ENCODE measurements at regions not wholly inside any gene's neighbourhood (a gene's known extent, or its start where the extent isn't known, plus 50 kb on each side); places are given as distances from the start of the nearest gene placed in this dataset.
A peak's percentile ranks its signal among the peaks of the same experiment; 100 is the strongest.

GRCh38 chr7:26547156-26547555 lies 255.5 kb downstream of the SNX10 start:
- Histone ChIP-seq H3K4me2 (ENCODE audit: low read length) (no peak overlapping the region), H3K36me3 (ENCODE audit: control insufficient read depth in 1 of 2, insufficient read depth in 2 of 2, low read length in 2 of 2) (no peaks in the 10 kb centered on the region), H4K20me1 (ENCODE audit: insufficient read depth) (no peaks in the 10 kb centered on the region), H3K9ac (ENCODE audit: low read length) (no peak overlapping the region), H3K9me3 (ENCODE audit: control insufficient read depth in 1 of 2, insufficient read depth in 1 of 2, low read depth in 1 of 2, low read length in 2 of 2) (no peaks in the 10 kb centered on the region), H3K27me3 (ENCODE audit: insufficient read depth, low read length) (0 out of 2 replicates have a peak, but pooled peaks cover 3% of the 10 kb centered on the region), H2AFZ (ENCODE audit: low read depth, low read length, poor library complexity, severe bottlenecking) (no peak overlapping the region), H3K4me3 (replicated peaks in 1 of 2; ENCODE audit: low read depth in 1 of 2, low read length in 2 of 2) (no peak overlapping the region), H3K4me1 (ENCODE audit: control insufficient read depth in 1 of 2, insufficient read depth in 2 of 2, low read length in 2 of 2) (peaks cover 14 to 22% of the 10 kb centered on the region in 2 experiments), H3K9me2 (ENCODE audit: insufficient read depth) (no peaks in the 10 kb centered on the region), H3K79me2 (ENCODE audit: insufficient read depth, low read length) (no peaks in the 10 kb centered on the region), H3K27ac (ENCODE audit: low read depth, low read length) (no peak overlapping the region)
- ChIA-PET RAD21 (ENCODE audit: low non-redundant PET in 1 of 2, low total read pairs in 2 of 2, uncharacterized antibody in 2 of 2, unreplicated experiment in 2 of 2) (no interaction called here), POLR2A (no interaction called here), CTCF (no interaction called here)
- DNase-seq (ENCODE audit: low read depth, low spot score) (no peak), ATAC-seq (no peak)
- intact Hi-C loops (cut with micrococcal nuclease), result no loop called here
- BruUV-seq (replicated peaks), result no TSS peak
- no peak for TF ChIP-seq SP1 (IDR thresholded peaks at IDR 0.05; ENCODE audit: low read depth)
- TF ChIP-seq SRF (IDR thresholded peaks at IDR 0.05; ENCODE audit: low read depth), result no peak
- no peak for TF ChIP-seq SIN3A (IDR thresholded peaks at IDR 0.05; ENCODE audit: low read depth)
- no peak for TF ChIP-seq EZH2phosphoT487 (IDR thresholded peaks at IDR 0.05; ENCODE audit: borderline replicate concordance)
- TF ChIP-seq ATF3 (IDR thresholded peaks at IDR 0.05), result no peak
- TF ChIP-seq POLR2AphosphoS5 (IDR thresholded peaks at IDR 0.05; ENCODE audit: low read depth, low read length), result no peak

GRCh38 chr7:26549281-26549944 lies 257.8 kb downstream of the SNX10 start:
- Histone ChIP-seq H3K4me3 (replicated peaks in 1 of 2; ENCODE audit: low read depth in 1 of 2, low read length in 2 of 2) (no peak overlapping the region), H3K4me2 (ENCODE audit: low read length) (peak overlapping the region; percentile 48), H3K9me3 (ENCODE audit: control insufficient read depth in 1 of 2, insufficient read depth in 1 of 2, low read depth in 1 of 2, low read length in 2 of 2) (no peaks in the 10 kb centered on the region), H4K20me1 (ENCODE audit: insufficient read depth) (no peaks in the 10 kb centered on the region), H3K79me2 (ENCODE audit: insufficient read depth, low read length) (no peaks in the 10 kb centered on the region), H3K27ac (ENCODE audit: low read depth, low read length) (peak overlapping the region; percentile 33), H3K4me1 (ENCODE audit: control insufficient read depth in 1 of 2, insufficient read depth in 2 of 2, low read length in 2 of 2) (peaks cover 14 to 22% of the 10 kb centered on the region in 2 experiments), H3K36me3 (ENCODE audit: control insufficient read depth in 1 of 2, insufficient read depth in 2 of 2, low read length in 2 of 2) (no peaks in the 10 kb centered on the region), H3K9ac (ENCODE audit: low read length) (0 out of 2 replicates have a peak overlapping the region, but pooled peaks have one; percentile 9), H3K27me3 (ENCODE audit: insufficient read depth, low read length) (no peaks in the 10 kb centered on the region; the same call in 1 of the 2 replicates), H2AFZ (ENCODE audit: low read depth, low read length, poor library complexity, severe bottlenecking) (peak overlapping the region; percentile 44), H3K9me2 (ENCODE audit: insufficient read depth) (no peaks in the 10 kb centered on the region)
- no TSS peak for BruUV-seq (replicated peaks)
- DNase-seq (ENCODE audit: low read depth, low spot score) (no peak), ATAC-seq (peak; percentile 78)
- ChIA-PET POLR2A (no interaction called here), RAD21 (ENCODE audit: low non-redundant PET in 1 of 2, low total read pairs in 2 of 2, uncharacterized antibody in 2 of 2, unreplicated experiment in 2 of 2) (no interaction called here), CTCF (interaction anchor here (0.9 to 1.6 kb wide), 2 partner anchors 14 to 180 kb away, joined by 3 to 7 read pairs; no protein-coding TSS in a partner anchor)
- intact Hi-C loops (cut with micrococcal nuclease), result no loop called here
- peak; percentile 21 for TF ChIP-seq YY1 (IDR thresholded peaks at IDR 0.05; ENCODE audit: extremely low read depth, insufficient replicate concordance, low read depth, low read length)
- TF ChIP-seq SP1 (IDR thresholded peaks at IDR 0.05; ENCODE audit: low read depth), result peak; percentile 32; the same call in 1 of the 2 replicates
- TF ChIP-seq RAD21 (IDR thresholded peaks at IDR 0.05; ENCODE audit: low read depth), result peak; percentile 25; the same call in 1 of the 2 replicates
- TF ChIP-seq MAX (IDR thresholded peaks at IDR 0.05), result no peak
- TF ChIP-seq ATF3 (IDR thresholded peaks at IDR 0.05), result no peak
- TF ChIP-seq ELF1 (IDR thresholded peaks at IDR 0.05; ENCODE audit: borderline replicate concordance, low read depth), result no peak
- no peak for TF ChIP-seq POLR2A (IDR thresholded peaks at IDR 0.05; ENCODE audit: borderline replicate concordance, extremely low read depth, insufficient read depth, insufficient read length)
- TF ChIP-seq JUND (IDR thresholded peaks at IDR 0.05), result no peak
- TF ChIP-seq EZH2 (IDR thresholded peaks at IDR 0.05), result no peak
- no peak for TF ChIP-seq EZH2phosphoT487 (IDR thresholded peaks at IDR 0.05; ENCODE audit: borderline replicate concordance)
- no peak for TF ChIP-seq EGR1 (IDR thresholded peaks at IDR 0.05; ENCODE audit: low read depth)
- TF ChIP-seq TCF7L2 (IDR thresholded peaks at IDR 0.05; ENCODE audit: borderline replicate concordance, extremely low read depth, insufficient read depth, insufficient read length), result peak; percentile 25
- no peak for TF ChIP-seq FOSL1 (IDR thresholded peaks at IDR 0.05; ENCODE audit: low read depth)
- no peak for TF ChIP-seq ZNF274 (IDR thresholded peaks at IDR 0.05; ENCODE audit: low read depth, low read length)
- peak; percentile 8 to 29 (median 26); a peak in 2 of 6 replicates for TF ChIP-seq CTCF (IDR thresholded peaks at IDR 0.05 in 2 of 3, conservative IDR thresholded peaks at IDR 0.05 in 1 of 3; ENCODE audit: borderline replicate concordance in 1 of 3, insufficient read depth in 1 of 3, low read depth in 2 of 3, low read length in 2 of 3)
- TF ChIP-seq SIN3A (IDR thresholded peaks at IDR 0.05; ENCODE audit: low read depth), result no peak
- no peak for TF ChIP-seq POLR2AphosphoS5 (IDR thresholded peaks at IDR 0.05; ENCODE audit: low read depth, low read length)
- no peak for TF ChIP-seq SRF (IDR thresholded peaks at IDR 0.05; ENCODE audit: low read depth)
